HCT116 (cell line): ENCODE measurements at regions not wholly inside any gene's neighbourhood (a gene's known extent, or its start where the extent isn't known, plus 50 kb on each side); places are given as distances from the start of the nearest gene placed in this dataset.

Experiments
- ATAC-seq: fragments of 200-7000 bp; cut with Tn5 transposase; 2 replicates; pipeline ENCODE4 v1.9.1; 2020; ENCODE audit warnings: mild to moderate bottlenecking, moderate library complexity
- BruUV-seq: library from RNA; stranded (reverse); fragments of 400-500 nt; replicated peaks from 2 replicates; lab custom pipeline; 2021; lab: Mats Ljungman, UMichigan
- CTCF ChIA-PET: fragments of 300-600 bp; sonication (Branson Sonifier 250); formaldehyde crosslinking; loops from one replicate; lab custom pipeline; 2021; ENCODE audit warnings: antibody characterized with exemption; lab: Charles Lee
- POLR2A ChIA-PET: fragments of 300-600, 350-600 bp; sonication (Branson Sonifier 250); formaldehyde crosslinking; loops from one replicate; lab custom pipeline; 2021; ENCODE audit warnings: antibody characterized with exemption; lab: Charles Lee
- RAD21 ChIA-PET, 2 experiments: fragments of 300-600 bp; sonication (Branson Sonifier 250); formaldehyde crosslinking; loops; one replicate each; lab custom pipeline; 2023; ENCODE audit warnings: low total read pairs in 2 of 2; ENCODE audit not compliant: uncharacterized antibody in 2 of 2, unreplicated experiment in 2 of 2, low non-redundant PET in 1 of 2; lab: Charles Lee
- DNase-seq: peaks from one replicate; pipeline ENCODE4 v3.0.0-alpha.2; 2010; ENCODE audit warnings: low read depth, low spot score
- H2AFZ ChIP-seq: fragments of 200-600 bp; shearing (Covaris generic), sonication (generic); 2 replicates; pipeline ENCODE4 v1.6.1; 2017; ENCODE audit warnings: low read depth, mixed run types, mixed read lengths, antibody characterized with exemption, low read length; ENCODE audit not compliant: poor library complexity, severe bottlenecking
- H3K27ac ChIP-seq: 2 replicates; pipeline ENCODE4 v1.5.1; 2012; ENCODE audit warnings: low read depth, low read length
- H3K27me3 ChIP-seq: fragments of 200-600 bp; sonication (generic); 2 replicates; pipeline ENCODE4 v1.6.1; 2016; ENCODE audit warnings: mixed run types, low read length, mixed read lengths; ENCODE audit not compliant: insufficient read depth
- H3K36me3 ChIP-seq, 2 experiments: fragments of 200-500 bp in 1 of 2; fragments of 200-600 bp in 1 of 2; sonication (Bioruptor generic) in 1 of 2; sonication (generic) in 1 of 2; 2 replicates each; pipeline versions ENCODE4 v1.5.1 to v1.6.1; 2014 to 2016; ENCODE audit warnings: low read length in 2 of 2, inconsistent platforms in 1 of 2, mixed read lengths in 1 of 2, mixed run types in 1 of 2; ENCODE audit not compliant: insufficient read depth in 2 of 2, control insufficient read depth in 1 of 2
- H3K4me1 ChIP-seq, 2 experiments: fragments of 200-600 bp in 1 of 2; sonication (generic) in 1 of 2; 2 replicates each; pipeline versions ENCODE4 v1.5.1 to v1.6.1; 2012 to 2017; ENCODE audit warnings: low read length in 2 of 2, inconsistent platforms in 1 of 2, mild to moderate bottlenecking in 1 of 2, mixed read lengths in 1 of 2, mixed run types in 1 of 2, moderate library complexity in 1 of 2; ENCODE audit not compliant: insufficient read depth in 2 of 2, control insufficient read depth in 1 of 2
- H3K4me2 ChIP-seq: fragments of 200-600 bp; sonication (generic); 2 replicates; pipeline ENCODE4 v1.6.1; 2017; ENCODE audit warnings: mixed run types, low read length, mixed read lengths
- H3K4me3 ChIP-seq, 2 experiments: fragments of 200-600 bp in 1 of 2; sonication (generic) in 1 of 2; replicated peaks in 1 of 2; 2 replicates each; pipeline ENCODE4 v1.5.1; 2011 to 2016; ENCODE audit warnings: low read length in 2 of 2, control low read depth in 1 of 2, low read depth in 1 of 2, mild to moderate bottlenecking in 1 of 2, mixed read lengths in 1 of 2, mixed run types in 1 of 2
- H3K79me2 ChIP-seq: fragments of 200-600 bp; sonication (generic); 2 replicates; pipeline ENCODE4 v1.6.1; 2017; ENCODE audit warnings: mild to moderate bottlenecking, mixed run types, low read length, moderate library complexity, mixed read lengths; ENCODE audit not compliant: insufficient read depth
- H3K9ac ChIP-seq: fragments of 200-600 bp; sonication (generic); 2 replicates; pipeline ENCODE4 v1.6.1; 2016; ENCODE audit warnings: low read length, mixed read lengths
- H3K9me2 ChIP-seq: fragments of 200-600 bp; sonication (generic), shearing (Covaris generic); 2 replicates; pipeline ENCODE4 v1.6.1; 2017; ENCODE audit warnings: mixed run types, mild to moderate bottlenecking, moderate library complexity; ENCODE audit not compliant: insufficient read depth
- H3K9me3 ChIP-seq, 2 experiments: fragments of 200-500 bp in 1 of 2; fragments of 200-600 bp in 1 of 2; sonication (Bioruptor generic) in 1 of 2; sonication (generic) in 1 of 2; 2 replicates each; pipeline ENCODE4 v1.6.1; 2014 to 2017; ENCODE audit warnings: low read length in 2 of 2, mixed read lengths in 2 of 2, inconsistent platforms in 1 of 2, low read depth in 1 of 2, mild to moderate bottlenecking in 1 of 2, mixed run types in 1 of 2, moderate library complexity in 1 of 2; ENCODE audit not compliant: control insufficient read depth in 1 of 2, insufficient read depth in 1 of 2
- H4K20me1 ChIP-seq: fragments of 200-600 bp; sonication (generic), shearing (Covaris generic); 2 replicates; pipeline ENCODE4 v1.6.1; 2017; ENCODE audit warnings: mixed run types, mild to moderate bottlenecking, moderate library complexity; ENCODE audit not compliant: insufficient read depth
- CBX3 ChIP-seq: IDR thresholded peaks from 2 replicates; pipeline ENCODE4 v1.6.1; 2012; ENCODE audit warnings: low read depth
- FOSL1 ChIP-seq: IDR thresholded peaks from 2 replicates; pipeline ENCODE4 v1.6.1; 2012; ENCODE audit warnings: low read depth
- POLR2A ChIP-seq: IDR thresholded peaks from 2 replicates; pipeline ENCODE4 v1.7.0; 2011; ENCODE audit warnings: borderline replicate concordance; ENCODE audit not compliant: insufficient read depth, insufficient read length; ENCODE audit errors: extremely low read depth
- POLR2AphosphoS5 ChIP-seq: IDR thresholded peaks from 2 replicates; pipeline ENCODE4 v1.6.1; 2011; ENCODE audit warnings: mild to moderate bottlenecking, low read depth, low read length, moderate library complexity
- SIN3A ChIP-seq: IDR thresholded peaks from 2 replicates; pipeline ENCODE4 v1.6.1; 2012; ENCODE audit warnings: low read depth
- SP1 ChIP-seq: IDR thresholded peaks from 2 replicates; pipeline ENCODE4 v1.6.1; 2012; ENCODE audit warnings: low read depth
- YY1 ChIP-seq: IDR thresholded peaks from 2 replicates; pipeline ENCODE4 v1.6.1; 2011; ENCODE audit warnings: low read length, low read depth, moderate library complexity, mild to moderate bottlenecking; ENCODE audit not compliant: insufficient replicate concordance; ENCODE audit errors: extremely low read depth
- intact Hi-C: fragments of 100-400 bp; cut with micrococcal nuclease; formaldehyde crosslinking; loops from 2 replicates; pipeline ENCODE4 v1.10.0; 2022
- TF ChIP-seq, protein P1 (sequence below): IDR thresholded peaks from 2 replicates; pipeline ENCODE4 v1.6.1; 2012
- TF ChIP-seq, protein P2 (sequence below): IDR thresholded peaks from 2 replicates; pipeline ENCODE4 v1.6.1; 2011; ENCODE audit warnings: mild to moderate bottlenecking, low read length, moderate library complexity; ENCODE audit not compliant: insufficient replicate concordance; ENCODE audit errors: extremely low read depth
- TF ChIP-seq, protein P3 (sequence below): IDR thresholded peaks from 2 replicates; pipeline ENCODE4 v1.6.1; 2012
- TF ChIP-seq, protein P4 (sequence below), 3 experiments: fragments of 200-600 bp in 1 of 3; sonication (generic) in 1 of 3; IDR thresholded peaks in 2 of 3; conservative IDR thresholded peaks in 1 of 3; 2 replicates each; pipeline ENCODE4 v1.5.1; 2012 to 2017; ENCODE audit warnings: low read depth in 2 of 3, low read length in 2 of 3, antibody characterized with exemption in 1 of 3, borderline replicate concordance in 1 of 3, control low read depth in 1 of 3, mild to moderate bottlenecking in 1 of 3, mixed read lengths in 1 of 3, mixed run types in 1 of 3, moderate library complexity in 1 of 3; ENCODE audit not compliant: insufficient read depth in 1 of 3
- TF ChIP-seq, protein P5 (sequence below): IDR thresholded peaks from 2 replicates; pipeline ENCODE4 v1.6.1; 2012; ENCODE audit warnings: low read depth

DNA sequence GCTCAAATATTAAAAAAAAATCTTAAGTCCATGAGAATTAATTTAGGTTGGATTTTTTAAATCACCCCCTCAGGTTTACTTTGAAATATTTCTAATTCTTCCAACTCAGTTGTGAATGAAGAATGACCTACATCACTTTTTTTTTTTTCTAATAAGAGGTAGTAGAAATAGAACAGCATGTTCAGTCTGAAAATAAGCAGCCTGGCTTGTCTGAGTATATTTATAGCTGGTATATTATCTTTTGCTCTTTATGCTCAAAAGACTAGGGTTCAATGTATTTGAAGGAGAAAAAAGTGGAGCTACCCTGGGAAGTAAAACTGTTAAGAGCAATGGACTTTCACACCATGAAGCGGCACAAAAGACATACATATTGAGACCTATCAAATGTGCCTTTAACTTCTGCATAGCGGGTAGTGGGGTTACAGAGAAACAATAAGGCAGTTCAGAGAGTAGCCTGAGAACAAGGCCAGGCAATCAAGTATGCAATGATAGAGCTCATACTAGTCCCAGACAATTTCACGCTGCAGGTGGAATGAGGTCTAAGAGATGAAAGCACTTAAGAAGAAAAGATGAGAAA lies 175.4 kb upstream of the CDH12 start:
- Histone ChIP-seq H4K20me1 (no peaks in the 10 kb centered on the region), H2AFZ (no peak overlapping the region), H3K9me3 (peaks cover 9 to 53% of the 10 kb centered on the region in 2 experiments; a peak in 3 of 4 replicates), H3K9me2 (no peaks in the 10 kb centered on the region), H3K9ac (no peak overlapping the region), H3K36me3 (no peaks in the 10 kb centered on the region), H3K4me3 (no peak overlapping the region), H3K4me1 (no peaks in the 10 kb centered on the region), H3K27ac (no peak overlapping the region), H3K4me2 (no peak overlapping the region), H3K27me3 (no peaks in the 10 kb centered on the region)
- no peak for DNase-seq
- ChIA-PET POLR2A (no interaction called here), CTCF (no interaction called here), RAD21 (no interaction called here)
- intact Hi-C loops = no loop called here
- no peak for ATAC-seq
- TF ChIP-seq, protein P1, sequence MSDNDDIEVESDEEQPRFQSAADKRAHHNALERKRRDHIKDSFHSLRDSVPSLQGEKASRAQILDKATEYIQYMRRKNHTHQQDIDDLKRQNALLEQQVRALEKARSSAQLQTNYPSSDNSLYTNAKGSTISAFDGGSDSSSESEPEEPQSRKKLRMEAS = no peak
- TF ChIP-seq FOSL1 = no peak
- TF ChIP-seq POLR2A = no peak
- TF ChIP-seq, protein P2, sequence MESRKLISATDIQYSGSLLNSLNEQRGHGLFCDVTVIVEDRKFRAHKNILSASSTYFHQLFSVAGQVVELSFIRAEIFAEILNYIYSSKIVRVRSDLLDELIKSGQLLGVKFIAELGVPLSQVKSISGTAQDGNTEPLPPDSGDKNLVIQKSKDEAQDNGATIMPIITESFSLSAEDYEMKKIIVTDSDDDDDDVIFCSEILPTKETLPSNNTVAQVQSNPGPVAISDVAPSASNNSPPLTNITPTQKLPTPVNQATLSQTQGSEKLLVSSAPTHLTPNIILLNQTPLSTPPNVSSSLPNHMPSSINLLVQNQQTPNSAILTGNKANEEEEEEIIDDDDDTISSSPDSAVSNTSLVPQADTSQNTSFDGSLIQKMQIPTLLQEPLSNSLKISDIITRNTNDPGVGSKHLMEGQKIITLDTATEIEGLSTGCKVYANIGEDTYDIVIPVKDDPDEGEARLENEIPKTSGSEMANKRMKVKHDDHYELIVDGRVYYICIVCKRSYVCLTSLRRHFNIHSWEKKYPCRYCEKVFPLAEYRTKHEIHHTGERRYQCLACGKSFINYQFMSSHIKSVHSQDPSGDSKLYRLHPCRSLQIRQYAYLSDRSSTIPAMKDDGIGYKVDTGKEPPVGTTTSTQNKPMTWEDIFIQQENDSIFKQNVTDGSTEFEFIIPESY = no peak
- TF ChIP-seq, protein P3, sequence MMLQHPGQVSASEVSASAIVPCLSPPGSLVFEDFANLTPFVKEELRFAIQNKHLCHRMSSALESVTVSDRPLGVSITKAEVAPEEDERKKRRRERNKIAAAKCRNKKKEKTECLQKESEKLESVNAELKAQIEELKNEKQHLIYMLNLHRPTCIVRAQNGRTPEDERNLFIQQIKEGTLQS = no peak
- no peak for TF ChIP-seq CBX3
- no peak for TF ChIP-seq YY1
- TF ChIP-seq SIN3A = no peak
- TF ChIP-seq, protein P4, sequence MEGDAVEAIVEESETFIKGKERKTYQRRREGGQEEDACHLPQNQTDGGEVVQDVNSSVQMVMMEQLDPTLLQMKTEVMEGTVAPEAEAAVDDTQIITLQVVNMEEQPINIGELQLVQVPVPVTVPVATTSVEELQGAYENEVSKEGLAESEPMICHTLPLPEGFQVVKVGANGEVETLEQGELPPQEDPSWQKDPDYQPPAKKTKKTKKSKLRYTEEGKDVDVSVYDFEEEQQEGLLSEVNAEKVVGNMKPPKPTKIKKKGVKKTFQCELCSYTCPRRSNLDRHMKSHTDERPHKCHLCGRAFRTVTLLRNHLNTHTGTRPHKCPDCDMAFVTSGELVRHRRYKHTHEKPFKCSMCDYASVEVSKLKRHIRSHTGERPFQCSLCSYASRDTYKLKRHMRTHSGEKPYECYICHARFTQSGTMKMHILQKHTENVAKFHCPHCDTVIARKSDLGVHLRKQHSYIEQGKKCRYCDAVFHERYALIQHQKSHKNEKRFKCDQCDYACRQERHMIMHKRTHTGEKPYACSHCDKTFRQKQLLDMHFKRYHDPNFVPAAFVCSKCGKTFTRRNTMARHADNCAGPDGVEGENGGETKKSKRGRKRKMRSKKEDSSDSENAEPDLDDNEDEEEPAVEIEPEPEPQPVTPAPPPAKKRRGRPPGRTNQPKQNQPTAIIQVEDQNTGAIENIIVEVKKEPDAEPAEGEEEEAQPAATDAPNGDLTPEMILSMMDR (IDR thresholded peaks at IDR 0.05 in 2 of 3, conservative IDR thresholded peaks at IDR 0.05 in 1 of 3; ENCODE audit: borderline replicate concordance in 1 of 3, insufficient read depth in 1 of 3, low read depth in 2 of 3, low read length in 2 of 3) = no peak
- TF ChIP-seq, protein P5, sequence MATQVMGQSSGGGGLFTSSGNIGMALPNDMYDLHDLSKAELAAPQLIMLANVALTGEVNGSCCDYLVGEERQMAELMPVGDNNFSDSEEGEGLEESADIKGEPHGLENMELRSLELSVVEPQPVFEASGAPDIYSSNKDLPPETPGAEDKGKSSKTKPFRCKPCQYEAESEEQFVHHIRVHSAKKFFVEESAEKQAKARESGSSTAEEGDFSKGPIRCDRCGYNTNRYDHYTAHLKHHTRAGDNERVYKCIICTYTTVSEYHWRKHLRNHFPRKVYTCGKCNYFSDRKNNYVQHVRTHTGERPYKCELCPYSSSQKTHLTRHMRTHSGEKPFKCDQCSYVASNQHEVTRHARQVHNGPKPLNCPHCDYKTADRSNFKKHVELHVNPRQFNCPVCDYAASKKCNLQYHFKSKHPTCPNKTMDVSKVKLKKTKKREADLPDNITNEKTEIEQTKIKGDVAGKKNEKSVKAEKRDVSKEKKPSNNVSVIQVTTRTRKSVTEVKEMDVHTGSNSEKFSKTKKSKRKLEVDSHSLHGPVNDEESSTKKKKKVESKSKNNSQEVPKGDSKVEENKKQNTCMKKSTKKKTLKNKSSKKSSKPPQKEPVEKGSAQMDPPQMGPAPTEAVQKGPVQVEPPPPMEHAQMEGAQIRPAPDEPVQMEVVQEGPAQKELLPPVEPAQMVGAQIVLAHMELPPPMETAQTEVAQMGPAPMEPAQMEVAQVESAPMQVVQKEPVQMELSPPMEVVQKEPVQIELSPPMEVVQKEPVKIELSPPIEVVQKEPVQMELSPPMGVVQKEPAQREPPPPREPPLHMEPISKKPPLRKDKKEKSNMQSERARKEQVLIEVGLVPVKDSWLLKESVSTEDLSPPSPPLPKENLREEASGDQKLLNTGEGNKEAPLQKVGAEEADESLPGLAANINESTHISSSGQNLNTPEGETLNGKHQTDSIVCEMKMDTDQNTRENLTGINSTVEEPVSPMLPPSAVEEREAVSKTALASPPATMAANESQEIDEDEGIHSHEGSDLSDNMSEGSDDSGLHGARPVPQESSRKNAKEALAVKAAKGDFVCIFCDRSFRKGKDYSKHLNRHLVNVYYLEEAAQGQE = no peak
- TF ChIP-seq POLR2AphosphoS5 = no peak
- TF ChIP-seq SP1 = no peak
- TF ChIP-seq, all 23 proteins: peak for 0
- H3K79me2 ChIP-seq = no peaks in the 10 kb centered on the region
- no TSS peak for BruUV-seq
